Epidermal melanocyte (primary cell): ENCODE measurements at regions not wholly inside any gene's neighbourhood (a gene's known extent, or its start where the extent isn't known, plus 50 kb on each side); places are given as distances from the start of the nearest gene placed in this dataset.

ENCODE experiments used
- DNase-seq: peaks from one replicate; pipeline ENCODE4 v3.0.0; 2011; ENCODE audit warnings: low spot score; ENCODE audit not compliant: insufficient read length

DNA sequence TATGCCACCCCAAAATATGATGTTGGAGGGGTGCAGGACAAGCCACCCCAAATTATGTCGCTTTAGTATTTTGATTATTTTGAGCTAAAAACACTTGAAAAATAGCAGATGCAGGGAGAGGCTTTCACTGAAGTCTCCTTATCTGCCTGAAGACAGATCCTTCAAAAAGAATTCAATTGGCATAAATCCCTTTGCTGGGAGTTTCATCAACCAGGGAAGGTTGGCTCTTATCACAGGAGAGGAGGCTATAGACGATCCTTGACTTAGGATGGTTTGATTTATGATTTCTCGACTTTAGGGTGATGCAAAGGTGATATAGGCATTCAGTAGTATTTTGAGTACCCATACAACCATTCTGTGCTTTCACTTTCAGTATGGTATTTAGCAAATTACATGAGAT lies 97.8 kb upstream of the CAMK1G start:
- DNase-seq, result no peak

DNA sequence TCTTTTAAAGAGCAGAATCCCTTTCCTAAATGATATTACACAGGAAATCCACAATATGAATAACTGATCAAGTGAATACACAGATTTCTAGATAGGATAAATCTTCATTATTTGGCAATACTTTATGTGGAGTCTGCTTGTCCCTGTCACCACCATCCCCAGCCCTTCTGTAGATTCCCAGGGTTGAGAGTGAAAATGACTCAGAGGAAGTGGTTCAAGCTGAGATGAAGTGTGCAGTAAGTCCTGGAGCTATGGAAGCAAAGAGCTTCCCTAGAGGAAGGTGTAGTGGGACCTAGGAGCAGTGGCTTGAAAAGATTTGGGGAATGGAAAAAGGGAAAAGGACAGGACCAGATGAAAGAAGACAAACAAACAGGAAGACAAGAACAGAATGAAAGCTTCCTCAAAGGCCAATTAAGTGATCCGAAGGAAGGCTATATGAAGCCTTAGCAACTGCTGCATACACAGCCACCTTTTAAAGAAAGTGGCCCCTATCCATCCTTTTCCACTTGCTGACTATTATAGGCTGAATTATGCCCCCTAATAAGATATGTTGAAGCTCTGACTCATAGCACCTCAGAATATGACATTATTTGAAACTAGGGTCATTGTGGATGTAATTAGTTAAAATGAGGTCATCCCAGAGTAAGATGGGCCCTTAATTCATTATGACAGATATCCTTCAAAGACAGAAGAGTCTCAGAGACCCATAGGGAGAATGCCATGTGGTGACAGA lies 96.5 kb upstream of the CAMK1G start:
- no peak for DNase-seq

DNA sequence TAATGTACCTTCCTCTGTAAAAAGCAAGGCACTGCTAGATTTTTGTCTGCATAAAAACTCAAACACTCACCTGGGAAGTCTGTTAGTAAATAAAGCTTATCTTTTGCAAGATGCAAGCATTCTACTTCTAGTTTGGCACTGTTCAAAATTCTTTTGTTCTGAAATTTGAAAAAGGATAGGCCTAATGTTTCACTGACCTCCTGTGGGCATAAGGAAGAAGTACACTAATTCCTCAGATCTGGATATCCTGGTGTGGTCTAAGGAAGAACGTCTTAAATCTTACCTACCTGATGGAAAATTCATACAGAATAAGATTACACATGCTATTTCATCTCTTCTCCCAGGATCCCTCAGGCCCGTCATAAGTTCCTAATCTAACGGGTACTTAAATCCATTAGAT lies 93.5 kb upstream of the CAMK1G start:
- no peak for DNase-seq

DNA sequence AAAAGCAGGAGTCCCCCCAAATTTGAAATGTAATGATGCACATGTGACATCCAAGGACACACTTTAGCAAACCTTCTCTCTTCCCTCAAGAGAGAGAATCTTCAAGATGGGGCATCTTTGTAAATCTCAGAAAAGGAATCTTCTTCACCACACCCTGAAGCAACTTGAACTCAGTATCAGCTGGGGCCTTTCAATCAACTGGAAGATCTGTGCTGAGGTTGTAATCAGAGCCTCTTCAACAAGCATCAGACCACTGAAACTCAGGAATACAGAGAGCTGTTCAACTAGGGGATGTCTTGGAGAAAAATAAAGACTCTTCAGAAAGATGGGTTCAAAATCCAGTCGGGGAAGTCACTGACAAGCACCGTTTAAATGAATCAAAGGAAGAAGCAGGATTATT lies 92.5 kb upstream of the CAMK1G start:
- no peak for DNase-seq

DNA sequence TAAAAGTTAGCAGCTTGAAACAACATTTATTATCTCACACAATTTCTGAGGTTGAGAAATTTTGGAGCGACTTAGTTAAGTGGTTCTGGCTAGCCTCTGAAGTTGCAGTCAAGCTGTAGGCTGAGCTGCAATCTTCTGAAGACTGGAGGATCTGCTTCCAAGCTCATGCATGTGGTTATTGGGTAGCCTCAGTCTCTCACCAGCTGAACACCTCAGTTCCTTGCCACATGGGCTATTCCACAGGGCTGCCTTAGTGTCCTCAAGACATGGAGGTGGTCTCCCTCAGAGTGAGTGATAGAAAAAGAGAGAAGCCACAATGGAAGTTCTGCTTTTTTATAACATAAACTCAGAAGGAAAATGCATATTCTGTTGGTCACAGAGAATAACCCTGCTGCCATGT lies 92.0 kb upstream of the CAMK1G start:
- no peak for DNase-seq

DNA sequence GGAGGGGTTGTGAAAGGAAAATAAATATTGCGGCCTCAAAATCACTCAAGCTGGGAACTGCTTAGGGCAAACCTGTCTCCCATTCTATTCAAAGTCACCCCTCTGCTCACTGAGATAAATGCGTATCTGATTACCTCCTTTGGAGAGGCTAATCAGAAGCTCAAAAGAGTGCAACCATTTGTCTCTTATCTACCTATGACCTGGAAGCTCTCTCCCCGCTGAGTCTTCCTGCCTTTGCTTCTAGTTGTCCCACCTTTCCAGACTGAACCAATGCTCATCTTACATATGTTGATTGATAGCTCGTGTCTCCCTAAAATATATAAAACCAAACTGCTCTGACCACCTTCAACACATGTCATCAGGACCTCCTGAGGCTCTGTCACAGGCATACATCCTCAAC lies 91.6 kb upstream of the CAMK1G start:
- DNase-seq, result no peak

DNA sequence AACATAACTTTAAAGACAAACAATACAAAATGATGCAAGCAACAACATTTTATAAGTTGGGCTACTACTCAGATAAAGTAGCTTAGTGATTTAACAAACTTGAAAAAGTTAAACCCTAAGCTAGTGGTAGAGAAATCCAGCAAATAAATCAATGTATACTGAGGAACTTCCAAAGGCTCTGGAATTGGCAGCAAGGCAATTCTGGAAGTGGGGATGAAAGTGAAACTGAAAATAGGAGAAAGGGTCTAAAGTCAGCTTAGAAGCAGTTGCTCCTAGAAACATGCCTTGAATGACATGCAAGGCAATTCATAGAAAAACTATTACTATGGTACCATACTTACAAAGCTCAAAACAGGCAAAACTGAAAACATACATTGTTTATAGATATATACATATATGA lies 90.0 kb upstream of the CAMK1G start:
- DNase-seq, result no peak

DNA sequence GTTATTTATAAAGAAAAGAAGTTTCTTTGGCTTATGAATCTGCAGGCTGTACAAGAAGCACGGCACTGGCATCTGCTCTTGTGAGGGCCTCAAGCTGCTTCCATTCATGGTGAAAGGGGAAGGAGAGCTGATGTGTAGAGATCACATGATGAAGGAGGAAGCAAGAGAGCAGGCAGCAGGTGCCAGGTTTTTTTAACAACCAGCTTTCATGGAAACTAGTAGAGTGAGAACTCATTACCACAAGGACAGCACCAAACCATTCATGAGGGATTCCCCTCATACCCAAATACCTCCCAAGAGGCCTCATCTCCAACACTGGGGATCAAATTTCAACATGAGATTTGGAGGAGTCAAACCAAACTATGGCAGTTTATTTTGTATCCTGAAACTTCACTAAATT lies 85.8 kb upstream of the CAMK1G start:
- DNase-seq, result no peak

DNA sequence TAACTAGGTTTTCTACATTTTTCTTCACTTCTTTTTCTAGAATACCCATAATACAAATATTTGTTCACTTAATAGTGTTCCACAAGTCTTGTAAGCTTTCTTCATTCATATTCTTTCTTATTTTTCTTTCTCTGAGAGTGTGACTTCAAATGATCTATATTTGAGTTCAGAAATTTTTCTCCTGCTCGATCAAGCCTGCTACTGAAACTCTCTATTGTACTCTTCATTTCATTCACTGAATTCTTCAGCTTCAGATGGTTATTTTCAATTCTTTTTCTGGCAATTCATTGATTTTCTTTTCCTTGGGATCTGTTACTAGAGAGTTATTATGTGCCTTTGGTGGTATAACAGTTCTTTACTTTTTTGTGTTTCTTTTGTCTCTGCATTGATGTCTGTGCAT lies 82.5 kb upstream of the CAMK1G start:
- DNase-seq, result no peak

DNA sequence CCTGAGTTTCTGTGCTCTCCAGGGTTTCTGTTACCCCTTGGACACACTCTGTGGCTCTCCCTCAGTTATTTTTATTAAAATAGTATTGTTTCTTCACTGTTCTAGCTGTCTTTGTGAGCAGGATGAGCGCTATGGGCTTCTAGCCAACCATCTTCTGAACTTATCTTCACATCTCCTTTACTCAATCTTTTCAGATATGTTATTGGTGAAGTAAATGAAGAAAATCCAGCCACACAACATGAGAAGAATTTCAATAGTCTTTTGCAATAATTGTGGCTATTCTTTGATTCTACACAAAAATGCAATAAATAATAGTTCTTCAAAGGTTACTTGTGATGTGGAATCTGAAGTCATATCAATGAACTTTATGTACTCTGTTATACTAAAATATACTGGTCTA lies 80.3 kb upstream of the CAMK1G start:
- no peak for DNase-seq

DNA sequence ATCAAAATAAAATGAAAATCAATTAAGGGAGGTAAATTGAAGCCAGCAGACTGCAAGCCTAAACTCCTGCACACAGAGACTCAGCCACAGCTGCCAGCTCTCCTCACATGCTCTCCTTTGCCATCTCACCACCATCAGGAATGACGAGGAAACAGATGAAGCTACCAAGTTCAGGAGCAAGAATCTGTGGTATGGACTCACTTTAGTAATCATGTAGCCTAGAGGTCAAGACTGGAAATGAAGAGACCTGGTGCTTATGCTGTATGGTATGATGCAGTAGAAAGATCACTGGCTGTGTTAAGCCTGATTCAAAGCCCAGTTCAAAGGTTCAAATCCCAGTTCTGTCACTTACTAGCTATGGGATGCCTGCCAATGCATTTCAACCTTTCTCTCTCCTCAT lies 78.9 kb upstream of the CAMK1G start:
- DNase-seq, result no peak

DNA sequence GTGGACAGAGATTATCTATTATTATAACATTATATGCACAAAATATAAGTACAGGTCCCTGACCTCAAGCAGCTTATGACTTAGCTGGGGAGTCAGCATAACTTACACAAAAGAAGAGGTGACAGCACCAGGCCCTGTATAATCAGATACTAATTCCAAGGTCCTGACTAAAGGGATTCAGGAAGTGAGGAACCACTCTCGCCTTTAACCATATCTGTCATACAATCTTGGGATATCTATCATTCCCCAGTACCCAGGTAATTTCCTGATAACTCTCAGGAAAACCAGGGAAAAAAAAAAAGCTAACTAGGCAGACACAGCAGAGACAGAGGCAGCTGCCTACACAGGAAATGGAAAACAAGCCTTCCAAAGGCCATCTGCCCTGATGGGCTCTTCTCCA lies 78.5 kb upstream of the CAMK1G start:
- DNase-seq, result no peak

DNA sequence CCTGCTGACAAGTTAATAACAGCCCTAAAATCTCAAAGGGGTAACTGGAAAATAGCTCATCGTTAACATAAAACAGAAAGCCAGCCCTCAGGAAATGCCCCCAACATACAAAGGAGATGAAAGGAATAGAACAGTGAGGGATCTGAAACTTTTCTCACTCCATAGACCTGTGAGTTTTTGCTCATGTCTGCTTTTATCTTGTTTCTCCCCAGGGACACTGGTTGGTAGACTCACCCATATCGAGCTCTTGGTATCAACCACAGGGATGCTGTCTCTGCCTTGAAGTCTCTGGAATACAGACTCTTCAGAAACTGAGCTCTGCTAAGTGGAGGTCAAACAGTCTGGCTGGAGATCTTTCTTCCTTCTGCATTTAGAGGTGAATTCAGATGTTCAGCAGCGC lies 77.4 kb upstream of the CAMK1G start:
- DNase-seq, result no peak

DNA sequence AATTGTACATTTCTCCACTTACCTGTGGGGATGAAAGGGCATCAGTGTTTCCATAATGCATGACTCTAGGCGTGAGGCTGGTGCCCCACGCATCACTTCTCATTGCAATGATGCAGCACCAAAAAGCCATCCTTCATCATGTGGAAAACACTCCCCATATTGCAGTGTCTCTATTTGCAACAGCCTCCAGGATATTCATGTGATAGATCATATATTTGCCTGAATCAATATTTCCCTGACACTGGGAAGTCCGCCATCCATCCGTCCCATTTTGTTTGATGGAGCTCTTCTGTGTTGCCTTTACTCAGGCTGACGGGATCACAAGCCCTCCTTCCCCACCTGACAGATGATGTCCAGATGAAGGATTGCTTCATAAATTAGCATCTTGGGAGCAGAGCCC lies 74.5 kb upstream of the CAMK1G start:
- no peak for DNase-seq

DNA sequence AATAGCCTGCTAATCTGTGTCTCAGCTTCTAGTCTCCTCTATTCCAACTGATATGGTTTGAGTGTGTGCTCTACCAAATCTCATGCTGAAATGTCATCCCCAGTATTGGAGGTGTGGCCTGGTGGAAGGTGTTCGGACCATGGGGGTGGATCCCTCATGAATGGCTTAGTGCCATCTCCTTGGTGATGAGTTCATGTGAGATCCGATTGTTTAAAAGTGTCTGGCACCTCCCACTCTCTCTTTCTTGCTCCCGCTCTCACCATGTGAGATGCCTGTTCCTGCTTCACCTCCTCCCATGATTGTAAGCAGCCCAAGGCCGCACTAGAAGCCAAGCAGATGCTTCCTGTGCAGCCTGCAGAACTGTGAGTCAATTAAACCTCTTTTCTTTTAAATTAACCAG lies 73.5 kb upstream of the CAMK1G start:
- DNase-seq, result no peak

DNA sequence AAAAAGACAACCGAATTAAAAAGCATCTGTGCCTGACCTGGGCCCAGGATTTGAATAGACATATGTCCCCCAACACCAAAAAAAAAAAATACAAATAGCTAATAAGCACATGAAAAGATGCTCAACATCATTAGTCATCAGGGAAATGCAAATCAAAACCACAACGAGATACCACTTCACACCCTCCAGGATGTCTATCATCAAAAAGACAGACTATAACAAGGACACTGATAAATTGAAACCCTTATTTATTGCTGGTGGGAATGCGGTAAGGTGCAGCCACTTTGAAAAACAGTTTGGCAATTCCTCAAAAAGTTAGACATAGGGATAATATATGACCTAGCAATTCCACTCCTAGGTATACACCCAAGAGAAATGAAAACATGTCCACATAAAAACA lies 72.3 kb upstream of the CAMK1G start:
- DNase-seq, result no peak

DNA sequence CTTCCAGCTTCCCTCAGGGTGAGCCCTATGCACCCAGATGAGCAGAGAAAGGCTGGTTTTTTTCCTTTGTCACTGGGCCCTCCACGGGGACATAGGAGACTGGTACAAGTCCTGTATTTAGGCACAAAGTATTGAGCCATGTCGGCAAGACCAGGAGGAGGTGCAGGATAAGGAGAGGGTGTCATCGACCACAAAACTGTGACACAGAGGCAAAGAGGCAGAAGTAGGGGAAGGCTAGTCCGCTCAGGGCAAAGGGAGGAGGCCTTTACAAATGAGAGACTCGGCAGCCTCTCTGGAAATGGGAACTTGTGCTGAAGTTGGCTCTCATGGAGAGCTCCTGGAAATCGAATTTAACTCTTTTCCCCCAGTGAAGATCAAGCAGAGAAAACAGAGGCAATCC lies 70.7 kb upstream of the CAMK1G start:
- DNase-seq, result no peak

DNA sequence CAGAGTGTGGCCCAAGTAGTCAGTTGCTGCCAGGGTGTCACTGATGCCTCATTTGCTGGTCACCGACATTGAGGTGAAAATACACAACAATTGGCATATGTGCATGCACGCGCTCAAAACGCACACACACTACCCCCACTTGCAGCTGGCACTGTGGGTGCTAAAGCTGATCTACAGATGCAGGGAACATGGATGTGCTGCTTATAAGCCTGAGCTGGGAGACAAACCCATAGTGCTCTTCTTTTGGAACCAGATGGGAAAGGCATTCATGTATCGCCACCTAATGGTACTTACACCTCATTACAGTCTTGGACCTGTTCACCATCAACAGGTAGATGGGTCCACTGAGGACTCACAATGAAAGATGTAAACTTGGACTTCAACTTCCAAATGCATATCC lies 70.3 kb upstream of the CAMK1G start:
- no peak for DNase-seq

DNA sequence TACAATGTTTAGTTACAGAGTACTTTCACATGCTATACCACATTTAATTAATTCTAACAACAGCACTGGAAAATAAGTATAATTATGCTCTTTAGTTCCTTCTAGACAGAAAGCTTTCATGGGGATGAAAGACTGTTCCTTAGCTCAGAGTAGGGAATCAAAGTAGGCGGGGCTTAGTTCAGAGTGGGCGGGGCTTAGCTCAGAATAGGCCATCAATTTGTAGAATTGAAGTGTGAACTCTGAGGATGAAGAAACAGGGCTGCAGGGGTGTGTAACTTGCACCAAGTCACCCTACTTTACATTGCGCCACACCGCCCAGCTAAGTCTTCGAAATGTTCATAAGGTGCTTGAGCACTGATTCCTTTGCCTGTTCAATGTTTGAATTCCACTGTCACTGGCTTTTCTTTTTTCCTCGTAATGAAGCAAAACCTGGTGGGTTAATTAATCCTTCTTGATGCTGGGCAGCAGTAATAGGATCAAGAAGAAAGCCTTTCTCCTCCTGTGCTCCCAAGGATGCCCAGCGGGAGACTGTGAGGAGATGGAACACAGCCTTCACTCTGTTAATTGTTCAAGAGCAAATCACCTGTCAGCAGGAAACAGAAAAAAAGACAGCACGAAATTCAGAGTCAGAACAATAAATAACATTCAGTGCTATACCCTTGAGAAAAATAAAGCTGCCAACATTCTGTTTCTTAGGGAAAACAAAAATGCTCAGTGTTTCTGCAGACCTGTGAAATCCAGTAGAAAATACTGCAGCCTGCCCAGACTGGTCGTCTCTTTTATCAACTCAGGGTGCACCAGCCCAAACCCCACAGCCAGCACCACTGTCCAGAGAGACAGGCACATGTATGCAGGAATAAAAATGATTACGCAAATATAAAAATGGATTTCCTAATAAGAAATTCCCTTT lies 66.5 kb upstream of the CAMK1G start:
- DNase-seq, result no peak

DNA sequence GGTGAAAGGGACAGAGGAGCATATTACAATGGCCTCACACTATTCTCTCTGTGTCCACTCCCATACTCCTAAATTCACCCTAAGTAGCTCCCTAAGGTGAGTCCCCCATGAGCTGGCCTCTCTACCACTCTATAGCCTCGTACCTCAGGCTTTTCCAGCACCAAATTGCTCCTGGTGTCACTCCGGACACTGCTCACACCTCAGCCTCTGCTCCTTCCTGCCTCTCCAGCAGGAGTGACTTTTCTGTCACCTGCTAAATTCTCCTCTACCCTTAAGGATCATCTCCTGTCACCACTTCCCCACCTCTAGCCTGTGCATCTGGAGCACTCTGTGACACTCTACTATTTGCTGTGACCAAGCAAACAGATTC lies 65.8 kb upstream of the CAMK1G start:
- DNase-seq, result no peak

DNA sequence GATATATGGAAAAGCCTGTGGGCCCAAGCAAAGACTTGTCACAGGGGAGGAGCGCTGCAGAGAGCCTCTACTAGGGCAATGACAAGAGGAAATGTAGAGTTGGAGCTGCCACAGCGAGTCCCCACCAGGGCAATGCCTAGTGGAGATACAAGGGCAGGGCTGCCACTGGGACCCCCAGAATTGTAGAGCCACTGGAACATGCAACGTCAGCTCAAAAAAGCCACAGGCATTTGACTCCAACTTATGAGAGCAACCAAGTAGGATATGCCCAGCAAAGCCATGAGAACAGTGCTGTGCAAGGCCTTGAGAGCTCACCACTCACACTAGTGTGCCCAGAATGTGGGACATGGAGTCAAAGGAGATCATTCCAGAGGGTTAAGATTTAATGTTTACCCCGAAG lies 63.7 kb upstream of the CAMK1G start:
- DNase-seq, result no peak

DNA sequence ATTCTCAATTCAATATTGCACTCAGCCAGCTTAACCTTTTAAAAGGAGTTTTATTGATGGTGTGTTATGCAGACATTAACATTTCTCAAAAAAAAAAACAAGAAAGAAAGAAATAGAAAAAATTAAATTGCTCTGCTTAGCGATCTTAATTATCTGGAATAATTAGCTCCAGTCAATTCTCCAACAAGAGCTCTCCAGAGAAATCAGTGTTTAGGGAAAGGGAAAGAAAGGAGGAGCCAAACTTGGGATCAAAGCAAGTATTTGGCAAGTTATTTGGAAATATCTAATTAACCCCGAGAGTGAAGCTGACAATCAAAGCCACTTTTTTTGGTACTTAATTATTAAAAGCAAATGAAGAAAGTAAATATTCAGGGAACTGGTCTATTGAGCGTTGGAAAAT lies 60.7 kb upstream of the CAMK1G start:
- no peak for DNase-seq

DNA sequence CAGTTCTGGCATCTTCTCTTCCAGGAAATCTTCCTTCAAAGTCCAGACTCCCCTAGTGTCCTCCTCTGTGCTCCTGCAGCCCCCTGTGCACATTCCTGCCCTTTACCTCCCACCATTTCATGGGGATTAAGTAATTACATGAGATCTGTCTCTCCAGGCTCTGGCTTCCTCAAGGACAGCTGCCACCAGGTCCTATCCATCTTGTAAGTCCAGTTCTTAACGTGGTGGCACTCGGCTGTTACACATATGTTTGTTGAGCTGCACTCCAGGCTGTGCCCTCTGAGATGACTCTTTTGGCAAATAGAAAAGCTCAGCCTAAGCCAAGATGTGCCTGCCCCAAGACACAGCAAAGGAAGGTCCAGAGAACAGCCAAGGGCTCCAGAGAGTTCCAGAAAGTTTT lies 57.4 kb upstream of the CAMK1G start:
- no peak for DNase-seq
